PC-9 (cell line): ENCODE measurements at regions not wholly inside any gene's neighbourhood (a gene's known extent, or its start where the extent isn't known, plus 50 kb on each side); places are given as distances from the start of the nearest gene placed in this dataset.

Experiments
- CTCF ChIP-seq: fragments of 200-600 bp; sonication (generic); conservative IDR thresholded peaks from 2 replicates; pipeline ENCODE4 v1.6.1; 2017; ENCODE audit warnings: mixed run types, antibody characterized with exemption, mild to moderate bottlenecking, moderate library complexity
- EZH2 ChIP-seq: fragments of 200-600 bp; sonication (generic); IDR thresholded peaks from 2 replicates; pipeline ENCODE4 v1.8.0; 2017; ENCODE audit warnings: antibody characterized with exemption, low read depth

DNA sequence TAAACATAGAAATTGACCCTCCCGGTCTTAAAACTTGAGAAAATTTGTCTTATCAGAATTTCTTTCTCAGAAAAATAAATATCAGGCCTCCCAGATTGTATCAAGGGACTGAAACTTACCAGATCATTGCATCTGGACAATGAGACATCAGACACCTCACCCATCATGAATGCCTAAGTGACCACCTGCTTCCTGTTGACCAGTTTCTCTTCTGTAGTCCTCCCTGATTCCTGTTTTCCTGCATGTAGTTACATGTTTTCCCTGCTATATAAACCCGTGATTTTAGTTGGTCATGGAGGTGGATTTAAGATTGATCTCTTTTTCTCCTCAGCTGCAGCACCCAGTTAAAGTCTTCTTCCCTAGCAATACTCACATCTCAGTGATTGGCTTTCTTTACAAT, 548.1 kb downstream of the PPP4R3C start:
- no peak for TF ChIP-seq EZH2
- TF ChIP-seq CTCF, result no peak
